Upper lobe of left lung (tissue), 4 donors: ENCODE measurements at regions not wholly inside any gene's neighbourhood (a gene's known extent, or its start where the extent isn't known, plus 50 kb on each side); places are given as distances from the start of the nearest gene placed in this dataset.

Experiments
- CTCF ChIP-seq, 6 experiments: fragments of 450-650 bp in 4 of 6; fragments of 200-600 bp in 2 of 6; sonication (generic) in 2 of 6; IDR thresholded peaks; one replicate each; pipeline ENCODE4 v1.5.1; 2016 to 2019; ENCODE audit warnings: antibody characterized with exemption in 6 of 6
- EP300 ChIP-seq, 4 donors: sonication (generic); formaldehyde crosslinking; IDR thresholded peaks; one replicate each; pipeline ENCODE4 v1.5.1; 2017; ENCODE audit warnings: antibody characterized with exemption in 4 of 4, control low read depth in 2 of 4
- POLR2A ChIP-seq, 4 donors: fragments of 450-650 bp; IDR thresholded peaks; one replicate each; pipeline ENCODE4 v1.5.1; 2016 to 2017; ENCODE audit warnings: antibody characterized with exemption in 4 of 4, mild to moderate bottlenecking in 2 of 4
- POLR2AphosphoS5 ChIP-seq, 2 donors: sonication (generic); formaldehyde crosslinking; IDR thresholded peaks; one replicate each; pipeline ENCODE4 v1.5.1; 2017; ENCODE audit warnings: antibody characterized with exemption in 2 of 2

GRCh38 chr16:9365370-9365728, 273.9 kb downstream of the HAPSTR1 start:
- no peak for TF ChIP-seq CTCF (IDR thresholded peaks at IDR 0.05)
- TF ChIP-seq POLR2A (IDR thresholded peaks at IDR 0.05), result no peak
- peak in 1 of 2 donors; percentile 54 for TF ChIP-seq POLR2AphosphoS5 (IDR thresholded peaks at IDR 0.05)
- no peak for TF ChIP-seq EP300 (IDR thresholded peaks at IDR 0.05)
